H1 (cell line): ENCODE measurements at regions not wholly inside any gene's neighbourhood (a gene's known extent, or its start where the extent isn't known, plus 50 kb on each side); places are given as distances from the start of the nearest gene placed in this dataset.

ENCODE experiments used
- CTCF ChIA-PET: fragments of 300-600 bp; sonication (Branson Sonifier 250); formaldehyde crosslinking; loops from one replicate; lab custom pipeline; 2021; ENCODE audit not compliant: partially characterized antibody; lab: Charles Lee
- POLR2A ChIA-PET: fragments of 300-600 bp; sonication (Branson Sonifier 250); formaldehyde crosslinking; loops from one replicate; lab custom pipeline; 2021; ENCODE audit warnings: inconsistent platforms; ENCODE audit not compliant: partially characterized antibody; lab: Charles Lee
- DNase-seq, 2 experiments: peaks; one replicate each; pipeline versions ENCODE4 v3.0.0 to v3.0.0-alpha.2; 2010 to 2022; ENCODE audit warnings: low spot score in 2 of 2, low read depth in 1 of 2, mixed read lengths in 1 of 2
- FAIRE-seq: peaks from 2 replicates; lab custom pipeline; 2011; peaks lifted over from hg19 to GRCh38; lab: Jason Lieb, UNC
- H2AFZ ChIP-seq: 2 replicates; pipeline ENCODE4 v1.8.1; 2012; ENCODE audit warnings: low read length, inconsistent platforms
- H2AK5ac ChIP-seq: 2 replicates; pipeline ENCODE4 v1.6.1; 2013; ENCODE audit warnings: low read depth, low read length
- H2BK120ac ChIP-seq: replicated peaks from 2 replicates; pipeline ENCODE3; 2013; ENCODE audit warnings: low read depth, low read length, inconsistent platforms
- H2BK12ac ChIP-seq: 2 replicates; pipeline ENCODE4 v1.6.1; 2013; ENCODE audit warnings: low read depth, low read length
- H2BK15ac ChIP-seq: 2 replicates; pipeline ENCODE4 v1.6.1; 2013; ENCODE audit warnings: low read length
- H2BK20ac ChIP-seq: 2 replicates; pipeline ENCODE4 v1.6.1; 2013; ENCODE audit warnings: low read length
- H2BK5ac ChIP-seq: 2 replicates; pipeline ENCODE4 v1.6.1; 2013; ENCODE audit warnings: low read depth, low read length
- H3K14ac ChIP-seq: 2 replicates; pipeline ENCODE4 v1.6.1; 2013; ENCODE audit warnings: inconsistent platforms; ENCODE audit not compliant: insufficient read length
- H3K18ac ChIP-seq: 2 replicates; pipeline ENCODE4 v1.6.1; 2013; ENCODE audit warnings: low read length; ENCODE audit errors: extremely low read depth
- H3K23ac ChIP-seq: 2 replicates; pipeline ENCODE4 v1.6.1; 2013; ENCODE audit warnings: inconsistent platforms; ENCODE audit not compliant: insufficient read length
- H3K23me2 ChIP-seq: 2 replicates; pipeline ENCODE4 v1.6.1; 2013; ENCODE audit warnings: low read depth, low read length
- H3K27ac ChIP-seq: 2 replicates; pipeline ENCODE4 v1.6.1; 2011; ENCODE audit warnings: low read depth, low read length, inconsistent platforms
- H3K27me3 ChIP-seq, 4 experiments: replicated peaks in 1 of 4; 1 replicate in 1 of 4; 2 replicates in 3 of 4; pipeline versions ENCODE4 v1.6.1 to v1.8.1; 2011 to 2013; ENCODE audit warnings: low read length in 3 of 4, mild to moderate bottlenecking in 3 of 4, inconsistent platforms in 2 of 4, mixed read lengths in 2 of 4, moderate library complexity in 1 of 4; ENCODE audit not compliant: control insufficient read depth in 3 of 4, insufficient read depth in 3 of 4; ENCODE audit errors: extremely low read depth in 1 of 4
- H3K36me3 ChIP-seq, 4 experiments: 2 replicates each; pipeline versions ENCODE4 v1.6.1 to v1.8.1; 2011 to 2013; ENCODE audit warnings: mild to moderate bottlenecking in 4 of 4, low read length in 3 of 4, moderate library complexity in 2 of 4, control low read depth in 1 of 4, inconsistent platforms in 1 of 4; ENCODE audit not compliant: insufficient read depth in 4 of 4, control insufficient read depth in 2 of 4
- H3K4ac ChIP-seq: replicated peaks from 2 replicates; pipeline ENCODE3; 2013; ENCODE audit warnings: low read length, low read depth, mixed read lengths, inconsistent platforms; ENCODE audit not compliant: insufficient read length
- H3K4me1 ChIP-seq, 4 experiments: replicated peaks in 1 of 4; 1 replicate in 1 of 4; 2 replicates in 3 of 4; pipeline versions ENCODE4 v1.6.1 to v1.8.1; 2011 to 2013; ENCODE audit warnings: low read length in 3 of 4, inconsistent platforms in 2 of 4, mixed read lengths in 1 of 4; ENCODE audit not compliant: insufficient read depth in 4 of 4, control insufficient read depth in 3 of 4
- H3K4me2 ChIP-seq, 2 experiments: 2 replicates each; pipeline versions ENCODE4 v1.6.1 to v1.8.1; 2011 to 2013; ENCODE audit warnings: low read depth in 2 of 2, low read length in 2 of 2, control low read depth in 1 of 2, inconsistent platforms in 1 of 2, mild to moderate bottlenecking in 1 of 2; ENCODE audit not compliant: insufficient read depth in 1 of 2
- H3K4me3 ChIP-seq, 4 experiments: fragments of 200-600, 300-600 bp in 1 of 4; sonication (generic), shearing (Covaris generic), sonication (Bioruptor Twin) in 1 of 4; 2 replicates each; pipeline versions ENCODE4 v1.5.1 to v1.8.1; 2011 to 2016; ENCODE audit warnings: low read length in 4 of 4, low read depth in 3 of 4, control low read depth in 2 of 4, inconsistent platforms in 2 of 4, mild to moderate bottlenecking in 2 of 4, mixed read lengths in 1 of 4, moderate library complexity in 1 of 4; ENCODE audit not compliant: insufficient read depth in 2 of 4; ENCODE audit errors: extremely low read depth in 1 of 4
- H3K56ac ChIP-seq: replicated peaks from 2 replicates; pipeline ENCODE3; 2013; ENCODE audit warnings: low read depth, mild to moderate bottlenecking, mixed read lengths, low read length, inconsistent platforms; ENCODE audit not compliant: insufficient read length
- H3K79me1 ChIP-seq: 2 replicates; pipeline ENCODE4 v1.6.1; 2013; ENCODE audit warnings: low read depth, low read length, control low read depth
- H3K79me2 ChIP-seq, 2 experiments: 2 replicates each; pipeline versions ENCODE4 v1.6.1 to v1.8.1; 2012 to 2013; ENCODE audit warnings: low read length in 2 of 2, mild to moderate bottlenecking in 2 of 2, inconsistent platforms in 1 of 2; ENCODE audit not compliant: insufficient read depth in 2 of 2, control insufficient read depth in 1 of 2
- H3K9ac ChIP-seq, 4 experiments: replicated peaks in 1 of 4; 1 replicate in 1 of 4; 2 replicates in 3 of 4; pipeline versions ENCODE4 v1.6.1 to v1.8.1; 2011 to 2013; ENCODE audit warnings: low read depth in 3 of 4, low read length in 3 of 4, control low read depth in 2 of 4, mild to moderate bottlenecking in 2 of 4, moderate library complexity in 2 of 4, inconsistent platforms in 1 of 4; ENCODE audit errors: extremely low read depth in 1 of 4
- H3K9me3 ChIP-seq, 2 experiments: 2 replicates each; pipeline versions ENCODE4 v1.6.1 to v1.8.1; 2012 to 2013; ENCODE audit warnings: mild to moderate bottlenecking in 2 of 2, moderate library complexity in 2 of 2, control low read depth in 1 of 2, inconsistent platforms in 1 of 2, low read depth in 1 of 2, low read length in 1 of 2, mixed read lengths in 1 of 2; ENCODE audit not compliant: insufficient read depth in 2 of 2
- H4K20me1 ChIP-seq, 2 experiments: replicated peaks in 1 of 2; 2 replicates each; pipeline versions ENCODE3 to v1.8.1; 2011 to 2013; ENCODE audit warnings: inconsistent platforms in 2 of 2, low read length in 2 of 2, mild to moderate bottlenecking in 1 of 2; ENCODE audit not compliant: insufficient read depth in 2 of 2, control insufficient read depth in 1 of 2
- H4K5ac ChIP-seq: 2 replicates; pipeline ENCODE4 v1.6.1; 2013; ENCODE audit warnings: low read length, low read depth, mixed read lengths, inconsistent platforms; ENCODE audit not compliant: insufficient read length
- H4K8ac ChIP-seq: 2 replicates; pipeline ENCODE4 v1.8.0; 2013; ENCODE audit warnings: mild to moderate bottlenecking, moderate library complexity, low read length, inconsistent platforms; ENCODE audit not compliant: insufficient read depth; ENCODE audit errors: extremely low read depth
- H4K91ac ChIP-seq: replicated peaks from 2 replicates; pipeline ENCODE3; 2013; ENCODE audit warnings: low read length, mixed read lengths, inconsistent platforms; ENCODE audit not compliant: insufficient read length
- ASH2L ChIP-seq: fragments of 200-600, 300-600 bp; sonication (generic); IDR thresholded peaks from one replicate; pipeline ENCODE4 v1.7.1; 2017; ENCODE audit warnings: low read length
- CBX8 ChIP-seq: fragments of 300-800, 300-1000 bp; sonication (generic); IDR thresholded peaks from 2 replicates; pipeline ENCODE4 v1.7.1; 2016; ENCODE audit warnings: low read depth, low read length, borderline replicate concordance
- EP300 ChIP-seq, 2 experiments: IDR thresholded peaks; 1 replicate in 1 of 2; 2 replicates in 1 of 2; pipeline ENCODE4 v1.6.1; 2011 to 2012; ENCODE audit warnings: low read depth in 2 of 2, low read length in 2 of 2, mild to moderate bottlenecking in 2 of 2, borderline replicate concordance in 1 of 2, inconsistent platforms in 1 of 2, moderate library complexity in 1 of 2
- JUN ChIP-seq: IDR thresholded peaks from 2 replicates; pipeline ENCODE4 v1.6.1; 2011; ENCODE audit warnings: low read depth, mild to moderate bottlenecking, improper control_type of control experiment, low read length
- MAX ChIP-seq: IDR thresholded peaks from 2 replicates; pipeline ENCODE4 v1.6.1; 2012; ENCODE audit warnings: inconsistent platforms
- PHF8 ChIP-seq: fragments of 200-600 bp; sonication (generic); conservative IDR thresholded peaks from 2 replicates; pipeline ENCODE4 v1.7.1; 2012; ENCODE audit warnings: low read depth, mild to moderate bottlenecking, inconsistent platforms, low read length, moderate library complexity
- POLR2A ChIP-seq, 2 experiments: IDR thresholded peaks; 1 replicate in 1 of 2; 2 replicates in 1 of 2; pipeline ENCODE4 v1.6.1; 2011; ENCODE audit warnings: low read depth in 2 of 2, low read length in 2 of 2, mild to moderate bottlenecking in 2 of 2; ENCODE audit errors: control extremely low read depth in 1 of 2
- RNF2 ChIP-seq: fragments of 200-900, 300-1000 bp; sonication (generic); IDR thresholded peaks from 2 replicates; pipeline ENCODE4 v1.7.1; 2016; ENCODE audit warnings: borderline replicate concordance, low read depth, mild to moderate bottlenecking, antibody characterized with exemption, low read length; ENCODE audit not compliant: poor library complexity, severe bottlenecking; ENCODE audit errors: missing control alignments
- RXRA ChIP-seq: IDR thresholded peaks from 2 replicates; pipeline ENCODE4 v1.6.1; 2011; ENCODE audit warnings: low read depth, mild to moderate bottlenecking, low read length, moderate library complexity; ENCODE audit not compliant: insufficient read depth
- ZNF274 ChIP-seq: IDR thresholded peaks from 2 replicates; pipeline ENCODE4 v1.7.0; 2012; ENCODE audit warnings: low read length, borderline replicate concordance; ENCODE audit errors: extremely low read depth
- WGBS, 2 experiments: shearing (Covaris generic) in 1 of 2; methylation state at CpG; one replicate each; pipeline versions ENCODE4 v1.1.6 to v1.1.7; 2013 to 2015; ENCODE audit warnings: low lambda C conversion rate in 2 of 2, mixed read lengths in 2 of 2, inconsistent platforms in 1 of 2, low coverage in 1 of 2, missing lambda C conversion rate in 1 of 2; ENCODE audit not compliant: insufficient replicate concordance in 2 of 2, insufficient coverage in 1 of 2, insufficient read length in 1 of 2; ENCODE audit errors: extremely low coverage in 1 of 2, missing lambda C conversion rate in 1 of 2; 5-methylcytosine and 5-hydroxymethylcytosine counted together

- H3K9ac ChIP-seq = no peak overlapping the region
Observed at GRCh38 chr1:168848051-168848450, 119.0 kb upstream of the DPT start.

More at GRCh38 chr1:168848051-168848450, 119.0 kb upstream of the DPT start:
- H4K8ac ChIP-seq = no peak overlapping the region
- H4K20me1 ChIP-seq = no peaks in the 10 kb centered on the region
- no peak overlapping the region for H3K4me3 ChIP-seq
- H2AFZ ChIP-seq = no peak overlapping the region; the same call in none of the 2 replicates
- no peaks in the 10 kb centered on the region for H3K79me1 ChIP-seq
- no peak overlapping the region for H2BK15ac ChIP-seq
- H3K56ac ChIP-seq = no peak overlapping the region
- H2BK12ac ChIP-seq = no peak overlapping the region
- H3K14ac ChIP-seq = no peak overlapping the region
- no peak overlapping the region for H2BK20ac ChIP-seq
- H3K23me2 ChIP-seq = no peaks in the 10 kb centered on the region
- no peaks in the 10 kb centered on the region for H3K36me3 ChIP-seq
- no peak overlapping the region for H2BK120ac ChIP-seq
- no peak overlapping the region for H3K18ac ChIP-seq
- FAIRE-seq (no peak), DNase-seq (no peak)
- H2BK5ac ChIP-seq = no peak overlapping the region
- no peak for TF ChIP-seq PHF8
- no peak for TF ChIP-seq ASH2L
- TF ChIP-seq ZNF274 = no peak
- no peak for TF ChIP-seq CBX8
- TF ChIP-seq RXRA = no peak
- no peak for TF ChIP-seq JUN
- TF ChIP-seq MAX = no peak
- TF ChIP-seq RNF2 = no peak
- TF ChIP-seq POLR2A (IDR thresholded peaks at IDR 0.05; ENCODE audit: control extremely low read depth in 1 of 2, low read depth in 2 of 2, low read length in 2 of 2) = no peak
- no peak for TF ChIP-seq EP300 (IDR thresholded peaks at IDR 0.05; ENCODE audit: borderline replicate concordance in 1 of 2, low read depth in 2 of 2, low read length in 2 of 2)
- CTCF ChIA-PET = interaction anchor here (0.8 kb wide), 1 partner anchor 9 kb away, joined by 4 read pairs; no protein-coding TSS in a partner anchor
- H3K79me2 ChIP-seq = no peaks in the 10 kb centered on the region
- POLR2A ChIA-PET = no interaction called here
- no peak overlapping the region for H3K23ac ChIP-seq
- no peaks in the 10 kb centered on the region for H3K27me3 ChIP-seq
- no peak overlapping the region for H3K4me2 ChIP-seq
- H4K91ac ChIP-seq = no peak overlapping the region
- H2AK5ac ChIP-seq = no peak overlapping the region
- no peaks in the 10 kb centered on the region for H3K4me1 ChIP-seq
- no peak overlapping the region for H3K27ac ChIP-seq
- no peak overlapping the region for H3K4ac ChIP-seq
- H3K9me3 ChIP-seq = no peaks in the 10 kb centered on the region
- no peak overlapping the region for H4K5ac ChIP-seq
- WGBS, 2 experiments = 90% methylated on average over 3 of the region's 3 CpGs; no CpG with 5 or more reads in 1 of the 2 experiments
